GM13977 (cell line): ENCODE measurements at regions not wholly inside any gene's neighbourhood (a gene's known extent, or its start where the extent isn't known, plus 50 kb on each side); places are given as distances from the start of the nearest gene placed in this dataset.

Experiments
- DNase-seq: peaks from one replicate; pipeline ENCODE4 v3.0.0; 2012; ENCODE audit warnings: low spot score
- in situ Hi-C: fragments of 300-500 bp; cut with MboI; formaldehyde crosslinking; loops from one replicate; pipeline ENCODE4 v1.12.0; 2022; ENCODE audit warnings: low sequenced_read_pairs, low pct_unique_long_range_greater_than_20kb, mixed read lengths, inconsistent platforms; ENCODE audit not compliant: unreplicated experiment
- TF ChIP-seq, protein P1 (sequence below): IDR thresholded peaks from 2 replicates; pipeline ENCODE4 v1.5.1; 2012; ENCODE audit warnings: mild to moderate bottlenecking, control low read depth; ENCODE audit not compliant: insufficient read depth; ENCODE audit errors: extremely low read depth, missing control alignments

DNA sequence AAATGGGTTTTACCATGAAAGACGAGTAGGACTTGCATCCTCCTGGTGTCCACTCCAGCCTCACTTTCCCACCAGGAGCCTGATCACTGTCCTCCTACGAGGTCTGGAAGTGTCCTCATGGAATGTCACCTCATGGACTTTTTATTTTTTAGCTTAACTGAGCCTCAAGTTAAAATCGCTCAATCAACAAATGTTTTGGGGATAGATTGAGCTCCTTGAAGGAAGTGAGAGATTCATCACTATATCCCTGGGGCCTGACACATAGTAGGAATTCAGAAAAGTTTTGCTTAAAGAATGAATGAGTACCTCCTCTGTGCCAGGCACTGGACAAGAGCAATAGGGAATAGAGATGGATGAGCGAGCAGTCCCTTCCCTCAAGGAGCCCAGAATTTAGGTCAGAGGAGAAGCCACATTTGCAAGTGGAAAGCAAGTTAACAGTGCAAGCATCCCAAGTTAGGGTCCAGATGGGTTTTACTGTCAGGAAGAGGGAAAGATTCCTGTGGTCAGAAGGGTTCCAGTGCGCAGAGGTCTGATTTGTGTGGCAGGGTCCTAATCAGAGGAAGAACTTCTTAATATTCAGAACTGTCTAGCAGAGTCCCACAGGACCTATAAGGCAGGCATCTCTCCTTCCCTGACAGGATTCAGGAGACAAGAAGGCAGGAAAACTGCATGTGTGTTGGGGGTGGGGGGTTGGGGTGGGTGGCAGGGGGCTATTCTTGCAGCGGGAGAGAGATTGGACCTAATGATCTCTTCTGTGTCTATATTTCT is 67.0 kb downstream of the MYCN start:
- in situ Hi-C loops = no loop called here
- DNase-seq = no peak
- TF ChIP-seq, protein P1, sequence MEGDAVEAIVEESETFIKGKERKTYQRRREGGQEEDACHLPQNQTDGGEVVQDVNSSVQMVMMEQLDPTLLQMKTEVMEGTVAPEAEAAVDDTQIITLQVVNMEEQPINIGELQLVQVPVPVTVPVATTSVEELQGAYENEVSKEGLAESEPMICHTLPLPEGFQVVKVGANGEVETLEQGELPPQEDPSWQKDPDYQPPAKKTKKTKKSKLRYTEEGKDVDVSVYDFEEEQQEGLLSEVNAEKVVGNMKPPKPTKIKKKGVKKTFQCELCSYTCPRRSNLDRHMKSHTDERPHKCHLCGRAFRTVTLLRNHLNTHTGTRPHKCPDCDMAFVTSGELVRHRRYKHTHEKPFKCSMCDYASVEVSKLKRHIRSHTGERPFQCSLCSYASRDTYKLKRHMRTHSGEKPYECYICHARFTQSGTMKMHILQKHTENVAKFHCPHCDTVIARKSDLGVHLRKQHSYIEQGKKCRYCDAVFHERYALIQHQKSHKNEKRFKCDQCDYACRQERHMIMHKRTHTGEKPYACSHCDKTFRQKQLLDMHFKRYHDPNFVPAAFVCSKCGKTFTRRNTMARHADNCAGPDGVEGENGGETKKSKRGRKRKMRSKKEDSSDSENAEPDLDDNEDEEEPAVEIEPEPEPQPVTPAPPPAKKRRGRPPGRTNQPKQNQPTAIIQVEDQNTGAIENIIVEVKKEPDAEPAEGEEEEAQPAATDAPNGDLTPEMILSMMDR = no peak

DNA sequence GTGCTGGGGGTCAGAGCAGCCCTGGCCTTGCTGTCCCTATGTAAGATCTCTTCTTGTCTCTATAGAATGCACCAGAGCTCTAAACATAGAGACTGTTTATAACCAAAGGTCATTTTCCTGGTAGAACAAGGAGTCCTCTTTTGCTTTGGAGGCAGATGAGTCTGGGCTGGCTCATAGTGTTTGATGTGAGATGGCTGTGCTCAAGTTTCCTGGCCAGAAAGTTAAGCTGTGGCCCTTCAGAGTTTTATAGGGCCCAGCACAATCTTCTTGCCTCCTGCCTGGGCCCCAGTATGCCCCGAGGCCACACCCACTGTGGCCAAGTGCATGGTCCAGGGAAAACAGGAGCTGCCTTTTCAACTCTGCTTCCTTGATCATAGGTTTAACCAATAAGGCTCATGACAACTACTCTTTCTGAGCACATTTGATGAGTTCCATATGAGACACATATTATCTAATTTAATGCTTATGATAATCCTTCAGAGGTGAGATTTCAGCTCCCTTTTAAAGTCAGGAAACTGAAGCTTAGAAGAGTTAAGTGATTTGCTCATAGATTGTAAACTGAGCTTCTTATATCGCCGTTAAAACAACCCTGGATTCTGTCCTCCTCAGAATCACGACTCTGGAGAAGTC is 66.3 kb downstream of the MYCN start:
- no peak for DNase-seq
- in situ Hi-C loops = no loop called here
- TF ChIP-seq, protein P1 = no peak

DNA sequence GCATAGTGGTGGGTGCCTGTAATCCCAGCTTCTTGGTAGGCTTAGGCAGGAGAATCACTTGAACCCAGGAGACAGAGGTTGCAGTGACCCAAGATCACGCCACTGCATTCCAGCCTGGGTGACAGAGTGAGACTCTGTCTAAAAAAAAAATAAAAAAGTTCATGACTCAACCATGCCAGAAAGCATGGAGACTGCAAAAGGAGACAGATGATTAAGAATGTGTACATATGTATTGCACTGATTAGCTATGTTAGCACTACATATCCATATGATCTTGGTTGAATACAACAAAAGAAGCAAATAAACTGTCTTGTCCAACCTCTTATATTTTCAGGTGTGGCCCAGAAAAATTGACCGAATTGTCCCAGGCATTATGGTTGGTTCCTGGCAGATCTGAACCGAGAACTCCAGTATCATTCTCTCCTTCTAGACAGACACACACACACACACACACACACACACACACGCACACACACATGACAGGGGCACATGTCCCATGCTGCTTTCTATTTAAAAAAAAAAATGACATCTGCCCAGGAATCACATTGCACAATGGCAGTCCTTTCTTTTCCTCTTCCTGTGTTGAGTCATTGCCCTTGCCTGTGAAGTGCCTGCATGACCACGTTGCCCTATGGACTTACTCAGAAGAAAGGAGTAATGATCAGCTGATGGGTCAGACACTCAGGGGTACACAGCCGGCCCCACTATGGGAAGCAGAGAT is 65.6 kb downstream of the MYCN start:
- TF ChIP-seq, protein P1 = no peak
- DNase-seq = no peak
- in situ Hi-C loops = no loop called here

DNA sequence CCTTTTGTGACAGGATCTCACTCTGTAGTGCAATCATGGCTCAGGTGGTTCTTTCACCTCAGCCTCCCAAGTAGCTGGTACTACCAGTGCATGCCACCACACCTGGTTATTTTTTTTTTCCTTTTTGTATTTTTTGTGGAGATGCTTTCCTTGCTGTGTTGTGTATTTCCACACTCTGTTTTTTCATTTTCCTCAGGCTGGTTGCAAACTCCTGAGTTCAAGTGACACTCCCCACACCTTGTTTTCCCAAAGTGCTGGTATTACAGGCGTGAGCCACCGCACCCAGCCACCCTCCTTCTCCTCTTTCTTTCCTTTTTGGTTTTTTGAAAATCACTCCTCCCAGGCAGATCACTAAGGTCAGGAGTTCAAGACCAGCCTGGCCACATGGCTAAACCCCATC is 65.0 kb downstream of the MYCN start:
- TF ChIP-seq, protein P1 = no peak
- in situ Hi-C loops = no loop called here
- DNase-seq = no peak

DNA sequence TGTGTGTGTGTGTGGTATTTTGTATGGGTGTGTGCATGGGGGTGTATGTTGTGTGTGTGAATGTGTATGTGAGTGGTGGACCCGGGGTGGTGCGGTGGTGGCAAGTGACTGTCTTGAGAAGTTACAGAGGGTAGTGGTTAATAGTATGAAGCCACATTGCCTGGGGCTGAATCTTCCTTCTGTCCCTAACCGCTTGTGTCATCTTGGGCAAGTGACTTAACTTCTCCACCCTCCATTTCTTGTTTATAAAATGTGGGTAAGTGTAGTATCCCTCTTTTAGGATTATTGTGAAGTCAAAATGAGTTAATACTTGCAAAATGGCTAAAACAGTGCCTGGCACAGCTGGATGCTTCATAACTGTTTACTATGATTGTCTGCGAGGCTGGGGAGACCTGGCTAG is 63.5 kb downstream of the MYCN start:
- TF ChIP-seq, protein P1 = no peak

DNA sequence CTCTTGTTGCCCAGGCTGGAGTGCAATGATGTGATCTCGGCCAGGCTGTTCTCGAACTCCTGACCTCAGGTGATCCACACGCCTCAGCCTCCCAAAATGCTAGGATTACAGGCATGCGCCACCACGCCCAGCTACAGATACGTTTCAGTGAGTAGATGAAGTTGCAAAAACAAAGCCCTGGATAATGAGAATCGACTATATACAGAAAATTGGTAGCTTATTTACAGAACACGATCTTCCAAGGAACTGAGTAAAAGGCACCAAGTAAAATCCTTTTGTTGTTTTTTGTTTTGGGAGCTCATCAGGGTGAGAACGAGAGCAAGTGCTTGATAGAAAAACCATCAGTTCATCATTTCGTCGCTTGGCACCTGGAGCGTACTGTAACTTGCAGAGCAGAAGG is 62.8 kb downstream of the MYCN start:
- TF ChIP-seq, protein P1 = no peak
- DNase-seq = no peak
- in situ Hi-C loops = no loop called here

More for the DNA sequence above, 63.5 kb downstream of the MYCN start:
- in situ Hi-C loops = no loop called here
- DNase-seq = no peak
